ENCODE measurements at regions not wholly inside any gene's neighbourhood (a gene's known extent, or its start where the extent isn't known, plus 50 kb on each side); places are given as distances from the start of the nearest gene placed in this dataset.

DNA sequence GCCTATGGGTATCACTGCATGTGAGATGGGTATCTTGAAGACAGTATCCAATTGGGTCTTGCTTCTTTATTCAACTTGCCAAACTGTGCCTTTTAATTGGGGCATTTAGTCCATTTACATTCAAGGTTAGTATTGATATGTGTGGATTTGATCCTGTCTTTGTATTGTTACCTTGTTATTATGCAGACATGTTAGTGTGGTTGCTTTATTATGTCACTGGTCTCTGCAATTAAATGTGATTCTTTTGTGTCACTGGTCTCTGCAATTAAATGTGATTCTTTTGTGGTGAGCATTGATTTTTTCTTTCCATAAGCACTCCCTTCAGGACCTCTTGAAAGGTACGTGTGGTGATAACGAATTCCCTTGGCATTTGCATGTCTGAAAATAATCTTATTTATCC, 357.8 kb upstream of the STEAP1 start (continued):
- TF ChIP-seq, protein P1, sequence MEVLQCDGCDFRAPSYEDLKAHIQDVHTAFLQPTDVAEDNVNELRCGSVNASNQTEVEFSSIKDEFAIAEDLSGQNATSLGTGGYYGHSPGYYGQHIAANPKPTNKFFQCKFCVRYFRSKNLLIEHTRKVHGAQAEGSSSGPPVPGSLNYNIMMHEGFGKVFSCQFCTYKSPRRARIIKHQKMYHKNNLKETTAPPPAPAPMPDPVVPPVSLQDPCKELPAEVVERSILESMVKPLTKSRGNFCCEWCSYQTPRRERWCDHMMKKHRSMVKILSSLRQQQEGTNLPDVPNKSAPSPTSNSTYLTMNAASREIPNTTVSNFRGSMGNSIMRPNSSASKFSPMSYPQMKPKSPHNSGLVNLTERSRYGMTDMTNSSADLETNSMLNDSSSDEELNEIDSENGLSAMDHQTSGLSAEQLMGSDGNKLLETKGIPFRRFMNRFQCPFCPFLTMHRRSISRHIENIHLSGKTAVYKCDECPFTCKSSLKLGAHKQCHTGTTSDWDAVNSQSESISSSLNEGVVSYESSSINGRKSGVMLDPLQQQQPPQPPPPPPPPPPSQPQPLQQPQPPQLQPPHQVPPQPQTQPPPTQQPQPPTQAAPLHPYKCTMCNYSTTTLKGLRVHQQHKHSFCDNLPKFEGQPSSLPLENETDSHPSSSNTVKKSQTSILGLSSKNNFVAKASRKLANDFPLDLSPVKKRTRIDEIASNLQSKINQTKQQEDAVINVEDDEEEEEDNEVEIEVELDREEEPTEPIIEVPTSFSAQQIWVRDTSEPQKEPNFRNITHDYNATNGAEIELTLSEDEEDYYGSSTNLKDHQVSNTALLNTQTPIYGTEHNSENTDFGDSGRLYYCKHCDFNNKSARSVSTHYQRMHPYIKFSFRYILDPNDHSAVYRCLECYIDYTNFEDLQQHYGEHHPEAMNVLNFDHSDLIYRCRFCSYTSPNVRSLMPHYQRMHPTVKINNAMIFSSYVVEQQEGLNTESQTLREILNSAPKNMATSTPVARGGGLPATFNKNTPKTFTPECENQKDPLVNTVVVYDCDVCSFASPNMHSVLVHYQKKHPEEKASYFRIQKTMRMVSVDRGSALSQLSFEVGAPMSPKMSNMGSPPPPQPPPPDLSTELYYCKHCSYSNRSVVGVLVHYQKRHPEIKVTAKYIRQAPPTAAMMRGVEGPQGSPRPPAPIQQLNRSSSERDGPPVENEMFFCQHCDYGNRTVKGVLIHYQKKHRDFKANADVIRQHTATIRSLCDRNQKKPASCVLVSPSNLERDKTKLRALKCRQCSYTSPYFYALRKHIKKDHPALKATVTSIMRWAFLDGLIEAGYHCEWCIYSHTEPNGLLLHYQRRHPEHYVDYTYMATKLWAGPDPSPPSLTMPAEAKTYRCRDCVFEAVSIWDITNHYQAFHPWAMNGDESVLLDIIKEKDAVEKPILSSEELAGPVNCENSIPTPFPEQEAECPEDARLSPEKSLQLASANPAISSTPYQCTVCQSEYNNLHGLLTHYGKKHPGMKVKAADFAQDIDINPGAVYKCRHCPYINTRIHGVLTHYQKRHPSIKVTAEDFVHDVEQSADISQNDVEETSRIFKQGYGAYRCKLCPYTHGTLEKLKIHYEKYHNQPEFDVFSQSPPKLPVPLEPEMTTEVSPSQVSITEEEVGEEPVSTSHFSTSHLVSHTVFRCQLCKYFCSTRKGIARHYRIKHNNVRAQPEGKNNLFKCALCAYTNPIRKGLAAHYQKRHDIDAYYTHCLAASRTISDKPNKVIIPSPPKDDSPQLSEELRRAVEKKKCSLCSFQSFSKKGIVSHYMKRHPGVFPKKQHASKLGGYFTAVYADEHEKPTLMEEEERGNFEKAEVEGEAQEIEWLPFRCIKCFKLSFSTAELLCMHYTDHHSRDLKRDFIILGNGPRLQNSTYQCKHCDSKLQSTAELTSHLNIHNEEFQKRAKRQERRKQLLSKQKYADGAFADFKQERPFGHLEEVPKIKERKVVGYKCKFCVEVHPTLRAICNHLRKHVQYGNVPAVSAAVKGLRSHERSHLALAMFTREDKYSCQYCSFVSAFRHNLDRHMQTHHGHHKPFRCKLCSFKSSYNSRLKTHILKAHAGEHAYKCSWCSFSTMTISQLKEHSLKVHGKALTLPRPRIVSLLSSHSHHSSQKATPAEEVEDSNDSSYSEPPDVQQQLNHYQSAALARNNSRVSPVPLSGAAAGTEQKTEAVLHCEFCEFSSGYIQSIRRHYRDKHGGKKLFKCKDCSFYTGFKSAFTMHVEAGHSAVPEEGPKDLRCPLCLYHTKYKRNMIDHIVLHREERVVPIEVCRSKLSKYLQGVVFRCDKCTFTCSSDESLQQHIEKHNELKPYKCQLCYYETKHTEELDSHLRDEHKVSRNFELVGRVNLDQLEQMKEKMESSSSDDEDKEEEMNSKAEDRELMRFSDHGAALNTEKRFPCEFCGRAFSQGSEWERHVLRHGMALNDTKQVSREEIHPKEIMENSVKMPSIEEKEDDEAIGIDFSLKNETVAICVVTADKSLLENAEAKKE (CRISPR knock-in tag; IDR thresholded peaks at IDR 0.05): no peak
- no peak for TF ChIP-seq EZH2 (IDR thresholded peaks at IDR 0.05; ENCODE audit: low read depth, unreplicated experiment)
- TF ChIP-seq, protein P2, sequence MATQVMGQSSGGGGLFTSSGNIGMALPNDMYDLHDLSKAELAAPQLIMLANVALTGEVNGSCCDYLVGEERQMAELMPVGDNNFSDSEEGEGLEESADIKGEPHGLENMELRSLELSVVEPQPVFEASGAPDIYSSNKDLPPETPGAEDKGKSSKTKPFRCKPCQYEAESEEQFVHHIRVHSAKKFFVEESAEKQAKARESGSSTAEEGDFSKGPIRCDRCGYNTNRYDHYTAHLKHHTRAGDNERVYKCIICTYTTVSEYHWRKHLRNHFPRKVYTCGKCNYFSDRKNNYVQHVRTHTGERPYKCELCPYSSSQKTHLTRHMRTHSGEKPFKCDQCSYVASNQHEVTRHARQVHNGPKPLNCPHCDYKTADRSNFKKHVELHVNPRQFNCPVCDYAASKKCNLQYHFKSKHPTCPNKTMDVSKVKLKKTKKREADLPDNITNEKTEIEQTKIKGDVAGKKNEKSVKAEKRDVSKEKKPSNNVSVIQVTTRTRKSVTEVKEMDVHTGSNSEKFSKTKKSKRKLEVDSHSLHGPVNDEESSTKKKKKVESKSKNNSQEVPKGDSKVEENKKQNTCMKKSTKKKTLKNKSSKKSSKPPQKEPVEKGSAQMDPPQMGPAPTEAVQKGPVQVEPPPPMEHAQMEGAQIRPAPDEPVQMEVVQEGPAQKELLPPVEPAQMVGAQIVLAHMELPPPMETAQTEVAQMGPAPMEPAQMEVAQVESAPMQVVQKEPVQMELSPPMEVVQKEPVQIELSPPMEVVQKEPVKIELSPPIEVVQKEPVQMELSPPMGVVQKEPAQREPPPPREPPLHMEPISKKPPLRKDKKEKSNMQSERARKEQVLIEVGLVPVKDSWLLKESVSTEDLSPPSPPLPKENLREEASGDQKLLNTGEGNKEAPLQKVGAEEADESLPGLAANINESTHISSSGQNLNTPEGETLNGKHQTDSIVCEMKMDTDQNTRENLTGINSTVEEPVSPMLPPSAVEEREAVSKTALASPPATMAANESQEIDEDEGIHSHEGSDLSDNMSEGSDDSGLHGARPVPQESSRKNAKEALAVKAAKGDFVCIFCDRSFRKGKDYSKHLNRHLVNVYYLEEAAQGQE (IDR thresholded peaks at IDR 0.05; ENCODE audit: unreplicated experiment): no peak
- no peak for TF ChIP-seq JUNB (IDR thresholded peaks at IDR 0.05; ENCODE audit: unreplicated experiment)
- no peak for TF ChIP-seq EZH2phosphoT487 (IDR thresholded peaks at IDR 0.05; ENCODE audit: unreplicated experiment)
- no peak for TF ChIP-seq POLR2AphosphoS5 (IDR thresholded peaks at IDR 0.05; ENCODE audit: low read depth)
